H1 (cell line): ENCODE measurements at regions not wholly inside any gene's neighbourhood (a gene's known extent, or its start where the extent isn't known, plus 50 kb on each side); places are given as distances from the start of the nearest gene placed in this dataset.

Experiments
- CTCF ChIA-PET: fragments of 300-600 bp; sonication (Branson Sonifier 250); formaldehyde crosslinking; loops from one replicate; lab custom pipeline; 2021; ENCODE audit not compliant: partially characterized antibody; lab: Charles Lee
- POLR2A ChIA-PET: fragments of 300-600 bp; sonication (Branson Sonifier 250); formaldehyde crosslinking; loops from one replicate; lab custom pipeline; 2021; ENCODE audit warnings: inconsistent platforms; ENCODE audit not compliant: partially characterized antibody; lab: Charles Lee
- DNase-seq, 2 experiments: peaks; one replicate each; pipeline versions ENCODE4 v3.0.0 to v3.0.0-alpha.2; 2010 to 2022; ENCODE audit warnings: low spot score in 2 of 2, low read depth in 1 of 2, mixed read lengths in 1 of 2
- FAIRE-seq: peaks from 2 replicates; lab custom pipeline; 2011; peaks lifted over from hg19 to GRCh38; lab: Jason Lieb, UNC
- H2AFZ ChIP-seq: 2 replicates; pipeline ENCODE4 v1.8.1; 2012; ENCODE audit warnings: low read length, inconsistent platforms
- H2AK5ac ChIP-seq: 2 replicates; pipeline ENCODE4 v1.6.1; 2013; ENCODE audit warnings: low read depth, low read length
- H2BK120ac ChIP-seq: replicated peaks from 2 replicates; pipeline ENCODE3; 2013; ENCODE audit warnings: low read depth, low read length, inconsistent platforms
- H2BK12ac ChIP-seq: 2 replicates; pipeline ENCODE4 v1.6.1; 2013; ENCODE audit warnings: low read depth, low read length
- H2BK15ac ChIP-seq: 2 replicates; pipeline ENCODE4 v1.6.1; 2013; ENCODE audit warnings: low read length
- H2BK20ac ChIP-seq: 2 replicates; pipeline ENCODE4 v1.6.1; 2013; ENCODE audit warnings: low read length
- H2BK5ac ChIP-seq: 2 replicates; pipeline ENCODE4 v1.6.1; 2013; ENCODE audit warnings: low read depth, low read length
- H3K14ac ChIP-seq: 2 replicates; pipeline ENCODE4 v1.6.1; 2013; ENCODE audit warnings: inconsistent platforms; ENCODE audit not compliant: insufficient read length
- H3K18ac ChIP-seq: 2 replicates; pipeline ENCODE4 v1.6.1; 2013; ENCODE audit warnings: low read length; ENCODE audit errors: extremely low read depth
- H3K23ac ChIP-seq: 2 replicates; pipeline ENCODE4 v1.6.1; 2013; ENCODE audit warnings: inconsistent platforms; ENCODE audit not compliant: insufficient read length
- H3K23me2 ChIP-seq: 2 replicates; pipeline ENCODE4 v1.6.1; 2013; ENCODE audit warnings: low read depth, low read length
- H3K27ac ChIP-seq: 2 replicates; pipeline ENCODE4 v1.6.1; 2011; ENCODE audit warnings: low read depth, low read length, inconsistent platforms
- H3K27me3 ChIP-seq, 4 experiments: replicated peaks in 1 of 4; 1 replicate in 1 of 4; 2 replicates in 3 of 4; pipeline versions ENCODE4 v1.6.1 to v1.8.1; 2011 to 2013; ENCODE audit warnings: low read length in 3 of 4, mild to moderate bottlenecking in 3 of 4, inconsistent platforms in 2 of 4, mixed read lengths in 2 of 4, moderate library complexity in 1 of 4; ENCODE audit not compliant: control insufficient read depth in 3 of 4, insufficient read depth in 3 of 4; ENCODE audit errors: extremely low read depth in 1 of 4
- H3K36me3 ChIP-seq, 4 experiments: 2 replicates each; pipeline versions ENCODE4 v1.6.1 to v1.8.1; 2011 to 2013; ENCODE audit warnings: mild to moderate bottlenecking in 4 of 4, low read length in 3 of 4, moderate library complexity in 2 of 4, control low read depth in 1 of 4, inconsistent platforms in 1 of 4; ENCODE audit not compliant: insufficient read depth in 4 of 4, control insufficient read depth in 2 of 4
- H3K4ac ChIP-seq: replicated peaks from 2 replicates; pipeline ENCODE3; 2013; ENCODE audit warnings: low read length, low read depth, mixed read lengths, inconsistent platforms; ENCODE audit not compliant: insufficient read length
- H3K4me1 ChIP-seq, 4 experiments: replicated peaks in 1 of 4; 1 replicate in 1 of 4; 2 replicates in 3 of 4; pipeline versions ENCODE4 v1.6.1 to v1.8.1; 2011 to 2013; ENCODE audit warnings: low read length in 3 of 4, inconsistent platforms in 2 of 4, mixed read lengths in 1 of 4; ENCODE audit not compliant: insufficient read depth in 4 of 4, control insufficient read depth in 3 of 4
- H3K4me2 ChIP-seq, 2 experiments: 2 replicates each; pipeline versions ENCODE4 v1.6.1 to v1.8.1; 2011 to 2013; ENCODE audit warnings: low read depth in 2 of 2, low read length in 2 of 2, control low read depth in 1 of 2, inconsistent platforms in 1 of 2, mild to moderate bottlenecking in 1 of 2; ENCODE audit not compliant: insufficient read depth in 1 of 2
- H3K4me3 ChIP-seq, 4 experiments: fragments of 200-600, 300-600 bp in 1 of 4; sonication (generic), shearing (Covaris generic), sonication (Bioruptor Twin) in 1 of 4; 2 replicates each; pipeline versions ENCODE4 v1.5.1 to v1.8.1; 2011 to 2016; ENCODE audit warnings: low read length in 4 of 4, low read depth in 3 of 4, control low read depth in 2 of 4, inconsistent platforms in 2 of 4, mild to moderate bottlenecking in 2 of 4, mixed read lengths in 1 of 4, moderate library complexity in 1 of 4; ENCODE audit not compliant: insufficient read depth in 2 of 4; ENCODE audit errors: extremely low read depth in 1 of 4
- H3K56ac ChIP-seq: replicated peaks from 2 replicates; pipeline ENCODE3; 2013; ENCODE audit warnings: low read depth, mild to moderate bottlenecking, mixed read lengths, low read length, inconsistent platforms; ENCODE audit not compliant: insufficient read length
- H3K79me1 ChIP-seq: 2 replicates; pipeline ENCODE4 v1.6.1; 2013; ENCODE audit warnings: low read depth, low read length, control low read depth
- H3K79me2 ChIP-seq, 2 experiments: 2 replicates each; pipeline versions ENCODE4 v1.6.1 to v1.8.1; 2012 to 2013; ENCODE audit warnings: low read length in 2 of 2, mild to moderate bottlenecking in 2 of 2, inconsistent platforms in 1 of 2; ENCODE audit not compliant: insufficient read depth in 2 of 2, control insufficient read depth in 1 of 2
- H3K9ac ChIP-seq, 4 experiments: replicated peaks in 1 of 4; 1 replicate in 1 of 4; 2 replicates in 3 of 4; pipeline versions ENCODE4 v1.6.1 to v1.8.1; 2011 to 2013; ENCODE audit warnings: low read depth in 3 of 4, low read length in 3 of 4, control low read depth in 2 of 4, mild to moderate bottlenecking in 2 of 4, moderate library complexity in 2 of 4, inconsistent platforms in 1 of 4; ENCODE audit errors: extremely low read depth in 1 of 4
- H3K9me3 ChIP-seq, 2 experiments: 2 replicates each; pipeline versions ENCODE4 v1.6.1 to v1.8.1; 2012 to 2013; ENCODE audit warnings: mild to moderate bottlenecking in 2 of 2, moderate library complexity in 2 of 2, control low read depth in 1 of 2, inconsistent platforms in 1 of 2, low read depth in 1 of 2, low read length in 1 of 2, mixed read lengths in 1 of 2; ENCODE audit not compliant: insufficient read depth in 2 of 2
- H4K20me1 ChIP-seq, 2 experiments: replicated peaks in 1 of 2; 2 replicates each; pipeline versions ENCODE3 to v1.8.1; 2011 to 2013; ENCODE audit warnings: inconsistent platforms in 2 of 2, low read length in 2 of 2, mild to moderate bottlenecking in 1 of 2; ENCODE audit not compliant: insufficient read depth in 2 of 2, control insufficient read depth in 1 of 2
- H4K5ac ChIP-seq: 2 replicates; pipeline ENCODE4 v1.6.1; 2013; ENCODE audit warnings: low read length, low read depth, mixed read lengths, inconsistent platforms; ENCODE audit not compliant: insufficient read length
- H4K8ac ChIP-seq: 2 replicates; pipeline ENCODE4 v1.8.0; 2013; ENCODE audit warnings: mild to moderate bottlenecking, moderate library complexity, low read length, inconsistent platforms; ENCODE audit not compliant: insufficient read depth; ENCODE audit errors: extremely low read depth
- H4K91ac ChIP-seq: replicated peaks from 2 replicates; pipeline ENCODE3; 2013; ENCODE audit warnings: low read length, mixed read lengths, inconsistent platforms; ENCODE audit not compliant: insufficient read length
- SIN3A ChIP-seq, 2 experiments: IDR thresholded peaks in 1 of 2; conservative IDR thresholded peaks in 1 of 2; 2 replicates each; pipeline ENCODE4 v1.6.1; 2011 to 2012; ENCODE audit warnings: low read length in 2 of 2, improper control_type of control experiment in 1 of 2, low read depth in 1 of 2, mild to moderate bottlenecking in 1 of 2
- WGBS, 2 experiments: shearing (Covaris generic) in 1 of 2; methylation state at CpG; one replicate each; pipeline versions ENCODE4 v1.1.6 to v1.1.7; 2013 to 2015; ENCODE audit warnings: low lambda C conversion rate in 2 of 2, mixed read lengths in 2 of 2, inconsistent platforms in 1 of 2, low coverage in 1 of 2, missing lambda C conversion rate in 1 of 2; ENCODE audit not compliant: insufficient replicate concordance in 2 of 2, insufficient coverage in 1 of 2, insufficient read length in 1 of 2; ENCODE audit errors: extremely low coverage in 1 of 2, missing lambda C conversion rate in 1 of 2; 5-methylcytosine and 5-hydroxymethylcytosine counted together

DNA sequence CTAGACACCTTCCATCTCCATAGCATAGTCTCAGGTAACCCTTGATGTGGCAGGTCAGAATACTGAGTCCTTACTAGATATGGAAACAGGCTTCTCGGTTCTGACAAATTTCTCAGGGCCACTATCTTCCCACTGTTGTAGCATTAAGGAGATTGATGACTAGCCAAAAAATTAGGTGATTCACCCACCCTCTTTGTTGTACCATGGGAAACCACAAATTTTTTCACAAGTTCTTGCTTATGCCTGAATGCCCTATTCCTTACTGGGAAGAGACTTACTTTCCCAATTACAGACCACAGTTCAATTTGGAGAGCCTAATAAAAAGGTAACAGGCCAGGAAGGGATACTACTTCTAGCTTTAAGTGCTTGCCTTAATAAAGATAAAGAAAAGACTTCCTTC is 948.8 kb downstream of the GRM8 start:
- Histone ChIP-seq H4K91ac (no peak overlapping the region), H3K23ac (no peak overlapping the region), H3K9ac (no peak overlapping the region), H4K5ac (no peak overlapping the region), H2AK5ac (no peak overlapping the region), H2BK20ac (no peak overlapping the region), H3K14ac (no peak overlapping the region), H4K20me1 (no peaks in the 10 kb centered on the region), H2BK12ac (no peak overlapping the region), H4K8ac (no peak overlapping the region), H3K4ac (no peak overlapping the region), H3K18ac (no peak overlapping the region), H3K9me3 (no peaks in the 10 kb centered on the region), H3K23me2 (no peaks in the 10 kb centered on the region), H3K36me3 (no peaks in the 10 kb centered on the region), H3K79me2 (no peaks in the 10 kb centered on the region), H3K27ac (no peak overlapping the region), H3K56ac (no peak overlapping the region), H2BK5ac (no peak overlapping the region), H2BK15ac (no peak overlapping the region), H3K27me3 (no peaks in the 10 kb centered on the region), H3K4me3 (no peak overlapping the region), H3K4me2 (no peak overlapping the region), H2BK120ac (no peak overlapping the region), H3K4me1 (no peaks in the 10 kb centered on the region), H2AFZ (no peak overlapping the region), H3K79me1 (no peaks in the 10 kb centered on the region)
- POLR2A ChIA-PET = no interaction called here
- whole genome bisulfite sequencing, 2 experiments = 100% methylated on average over 1 of the region's 1 CpG; no CpG with 5 or more reads in 1 of the 2 experiments
- FAIRE-seq = no peak
- CTCF ChIA-PET = interaction anchor here (0.6 kb wide), 1 partner anchor 91 kb away, joined by 3 read pairs; no protein-coding TSS in a partner anchor
- TF ChIP-seq SIN3A (conservative IDR thresholded peaks at IDR 0.05 in 1 of 2, IDR thresholded peaks at IDR 0.05 in 1 of 2; ENCODE audit: low read depth in 1 of 2, low read length in 2 of 2) = no peak
- no peak for DNase-seq
